A673 (cell line): ENCODE measurements at regions not wholly inside any gene's neighbourhood (a gene's known extent, or its start where the extent isn't known, plus 50 kb on each side); places are given as distances from the start of the nearest gene placed in this dataset.
"Not testable (repeated sequence)": the region's sequence is repeated elsewhere in the genome, so short reads cannot be mapped to it uniquely, and the experiment has no call there.

ENCODE experiments used
- BruUV-seq: library from RNA; stranded (reverse); fragments of 400-500 nt; replicated peaks from 2 replicates; lab custom pipeline; 2021; lab: Mats Ljungman, UMichigan
- CTCF ChIA-PET: fragments of 300-600 bp; sonication (Branson Sonifier 250); formaldehyde crosslinking; loops from one replicate; lab custom pipeline; 2022; ENCODE audit warnings: antibody characterized with exemption; lab: Charles Lee
- POLR2A ChIA-PET: fragments of 300-600 bp; sonication (Branson Sonifier 250); formaldehyde crosslinking; loops from one replicate; lab custom pipeline; 2022; ENCODE audit warnings: antibody characterized with exemption; ENCODE audit not compliant: low non-redundant PET; lab: Charles Lee
- DNase-seq: peaks from one replicate; pipeline ENCODE4 v3.0.0-alpha.2; 2015; ENCODE audit warnings: low spot score
- H3K27ac ChIP-seq: fragments of 200-600 bp; sonication (generic); 2 replicates; pipeline ENCODE4 v1.5.1; 2016; ENCODE audit warnings: mixed run types, low read depth, mild to moderate bottlenecking, mixed read lengths, antibody characterized with exemption, low read length; ENCODE audit not compliant: poor library complexity, severe bottlenecking
- H3K27me3 ChIP-seq: fragments of 200-600 bp; sonication (generic); replicated peaks from 2 replicates; pipeline ENCODE4 v1.6.1; 2017; ENCODE audit warnings: mixed run types, low read depth, mild to moderate bottlenecking, mixed read lengths, antibody characterized with exemption, low read length; ENCODE audit not compliant: insufficient read depth, poor library complexity
- H3K36me3 ChIP-seq: fragments of 200-600 bp; sonication (generic); 2 replicates; pipeline ENCODE4 v1.6.1; 2016; ENCODE audit warnings: mixed run types, mild to moderate bottlenecking, mixed read lengths, antibody characterized with exemption, low read length; ENCODE audit not compliant: insufficient read depth, poor library complexity, severe bottlenecking
- H3K4me1 ChIP-seq: fragments of 200-600 bp; sonication (generic); 2 replicates; pipeline ENCODE4 v1.6.1; 2017; ENCODE audit warnings: mixed run types, mild to moderate bottlenecking, mixed read lengths, antibody characterized with exemption, low read length; ENCODE audit not compliant: insufficient read depth, poor library complexity, severe bottlenecking
- H3K4me3 ChIP-seq: fragments of 200-600 bp; sonication (generic); 2 replicates; pipeline ENCODE4 v1.5.1; 2016; ENCODE audit warnings: low read depth, mixed run types, mild to moderate bottlenecking, mixed read lengths, low read length; ENCODE audit not compliant: poor library complexity, severe bottlenecking
- H3K9me3 ChIP-seq: fragments of 200-600 bp; sonication (generic); 2 replicates; pipeline ENCODE4 v1.6.1; 2016; ENCODE audit warnings: mixed run types, low read depth, mild to moderate bottlenecking, mixed read lengths, antibody characterized with exemption, low read length; ENCODE audit not compliant: poor library complexity, severe bottlenecking
- EZH2 ChIP-seq: fragments of 200-600 bp; sonication (generic); IDR thresholded peaks from 2 replicates; pipeline ENCODE4 v1.6.1; 2017; ENCODE audit warnings: borderline replicate concordance, low read depth, mild to moderate bottlenecking, mixed read lengths, antibody characterized with exemption, low read length; ENCODE audit not compliant: poor library complexity, severe bottlenecking
- intact Hi-C: fragments of 100-400 bp; cut with micrococcal nuclease; formaldehyde crosslinking; loops from one replicate; pipeline ENCODE4 v1.10.0; 2022; ENCODE audit not compliant: unreplicated experiment
- TF ChIP-seq, protein P1 (sequence below): fragments of 300-800, 200-600 bp; sonication (generic); conservative IDR thresholded peaks from 2 replicates; pipeline ENCODE4 v1.5.1; 2017; ENCODE audit warnings: low read depth, mild to moderate bottlenecking, antibody characterized with exemption, low read length, moderate library complexity, mixed read lengths

DNA sequence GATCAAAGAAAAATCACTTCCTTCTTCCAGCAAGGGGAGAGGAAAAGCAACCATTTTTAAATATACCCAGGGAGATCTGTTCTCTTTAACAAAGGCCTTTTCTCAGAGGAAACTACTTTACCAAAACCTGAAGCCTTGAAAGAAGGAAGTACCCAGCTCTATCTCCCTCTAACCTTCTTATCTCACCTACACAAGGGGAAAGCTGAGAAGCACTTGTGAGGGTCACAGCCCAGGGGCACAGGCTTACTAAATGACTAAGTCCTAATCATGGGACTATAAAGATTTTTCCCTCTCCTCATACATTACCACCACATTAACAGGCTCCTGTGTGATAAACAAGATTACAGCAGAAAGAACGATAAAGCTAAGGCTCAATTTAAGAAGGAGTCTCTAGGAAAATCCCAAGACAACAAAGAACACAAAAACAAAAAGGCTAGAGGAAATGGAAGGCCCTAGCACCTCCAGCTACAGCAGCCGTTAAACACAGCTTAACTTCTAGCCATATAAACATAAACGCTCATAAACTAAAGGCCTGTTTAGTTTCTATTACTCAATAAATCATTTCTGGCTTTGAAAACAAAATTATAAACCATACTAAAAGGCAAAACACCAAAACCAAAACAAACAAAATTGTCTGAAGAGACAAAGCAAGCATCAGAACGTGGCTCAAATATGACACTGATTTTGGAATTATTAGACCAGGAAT is 284.9 kb upstream of the ECI2 start:
- CTCF ChIA-PET = no interaction called here

DNA sequence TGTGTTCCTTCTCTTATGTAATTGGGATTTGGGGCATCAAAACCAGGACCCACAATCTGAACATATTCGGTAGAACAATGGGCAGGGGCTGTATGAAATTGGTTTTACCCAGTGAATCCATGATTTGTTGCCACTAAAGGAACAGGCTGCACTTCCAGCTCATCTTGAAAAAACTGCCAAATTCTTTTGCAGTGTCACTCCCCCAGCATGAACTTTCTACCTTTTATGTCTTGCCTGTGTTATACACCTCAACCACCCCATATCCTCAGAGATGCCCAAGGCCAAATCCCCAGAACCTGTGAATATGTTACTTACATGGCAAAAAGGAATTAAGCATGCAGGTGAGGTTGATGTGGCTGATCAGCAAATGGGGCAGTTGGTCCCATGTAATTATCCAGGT is 280.2 kb upstream of the ECI2 start:
- H3K27ac ChIP-seq = no peak overlapping the region
- TF ChIP-seq EZH2 = no peak
- TF ChIP-seq, protein P1, sequence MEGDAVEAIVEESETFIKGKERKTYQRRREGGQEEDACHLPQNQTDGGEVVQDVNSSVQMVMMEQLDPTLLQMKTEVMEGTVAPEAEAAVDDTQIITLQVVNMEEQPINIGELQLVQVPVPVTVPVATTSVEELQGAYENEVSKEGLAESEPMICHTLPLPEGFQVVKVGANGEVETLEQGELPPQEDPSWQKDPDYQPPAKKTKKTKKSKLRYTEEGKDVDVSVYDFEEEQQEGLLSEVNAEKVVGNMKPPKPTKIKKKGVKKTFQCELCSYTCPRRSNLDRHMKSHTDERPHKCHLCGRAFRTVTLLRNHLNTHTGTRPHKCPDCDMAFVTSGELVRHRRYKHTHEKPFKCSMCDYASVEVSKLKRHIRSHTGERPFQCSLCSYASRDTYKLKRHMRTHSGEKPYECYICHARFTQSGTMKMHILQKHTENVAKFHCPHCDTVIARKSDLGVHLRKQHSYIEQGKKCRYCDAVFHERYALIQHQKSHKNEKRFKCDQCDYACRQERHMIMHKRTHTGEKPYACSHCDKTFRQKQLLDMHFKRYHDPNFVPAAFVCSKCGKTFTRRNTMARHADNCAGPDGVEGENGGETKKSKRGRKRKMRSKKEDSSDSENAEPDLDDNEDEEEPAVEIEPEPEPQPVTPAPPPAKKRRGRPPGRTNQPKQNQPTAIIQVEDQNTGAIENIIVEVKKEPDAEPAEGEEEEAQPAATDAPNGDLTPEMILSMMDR = no peak
- POLR2A ChIA-PET = no interaction called here
- H3K4me1 ChIP-seq = no peaks in the 10 kb centered on the region
- H3K9me3 ChIP-seq = no peaks in the 10 kb centered on the region
- no peaks in the 10 kb centered on the region for H3K27me3 ChIP-seq
- no TSS peak for BruUV-seq
- intact Hi-C loops = no loop called here
- CTCF ChIA-PET = no interaction called here
- H3K4me3 ChIP-seq = no peak overlapping the region
- no peaks in the 10 kb centered on the region for H3K36me3 ChIP-seq
- no peak for DNase-seq

More for the DNA sequence above, 284.9 kb upstream of the ECI2 start:
- TF ChIP-seq EZH2 = no peak
- TF ChIP-seq, protein P1 = no peak
- H3K4me1 ChIP-seq = no peaks in the 10 kb centered on the region
- no TSS peak for BruUV-seq
- DNase-seq = no peak
- no peak overlapping the region for H3K4me3 ChIP-seq
- POLR2A ChIA-PET = no interaction called here
- intact Hi-C loops = no loop called here
- H3K27me3 ChIP-seq = no peaks in the 10 kb centered on the region
- no peak overlapping the region for H3K27ac ChIP-seq
- H3K36me3 ChIP-seq = no peaks in the 10 kb centered on the region
- H3K9me3 ChIP-seq = peaks cover 6% of the 10 kb centered on the region

DNA sequence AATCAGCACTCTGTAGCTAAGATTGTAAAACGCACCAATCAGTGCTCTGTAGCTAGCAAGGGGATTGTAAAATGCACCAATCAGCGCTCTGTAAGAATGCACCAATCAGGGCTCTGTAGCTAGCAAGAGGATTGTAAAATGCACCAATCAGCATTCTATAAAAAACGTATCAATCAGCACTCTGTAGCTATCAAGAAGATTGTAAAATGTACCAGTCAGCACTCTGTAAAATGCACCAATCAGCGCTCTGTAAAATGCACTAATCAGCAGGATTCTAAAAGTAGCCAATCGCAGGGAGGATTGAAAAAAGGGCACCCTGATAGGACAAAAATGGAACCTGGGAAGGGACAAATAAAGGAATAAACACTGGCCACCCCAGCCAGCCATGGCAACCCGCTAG is 278.7 kb upstream of the ECI2 start:
- H3K27me3 ChIP-seq, CTCF ChIA-PET, H3K36me3 ChIP-seq, POLR2A ChIA-PET, intact Hi-C loops, BruUV-seq, DNase-seq, H3K4me1 ChIP-seq, H3K27ac ChIP-seq, H3K4me3 ChIP-seq, H3K9me3 ChIP-seq: not testable (repeated sequence)

DNA sequence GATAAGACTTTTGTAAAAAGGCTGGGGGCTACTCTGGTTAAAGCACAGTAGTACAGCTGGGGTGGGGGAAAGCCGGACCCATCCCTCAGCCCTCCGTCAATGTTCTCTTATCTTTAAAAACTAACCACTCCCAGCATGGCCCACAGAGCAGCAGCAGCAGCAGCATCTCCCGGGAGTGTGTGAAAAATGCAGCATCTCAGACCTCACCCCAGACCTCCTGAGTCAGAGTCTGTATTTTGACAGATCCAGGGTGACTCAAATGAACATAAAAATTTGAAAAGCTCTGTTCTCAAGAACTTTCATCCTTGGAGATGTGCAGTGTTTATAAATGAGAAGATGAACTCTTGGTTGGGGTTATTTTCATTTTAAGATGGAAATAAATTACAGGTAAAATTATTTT is 277.7 kb upstream of the ECI2 start:
- TF ChIP-seq, protein P1 = no peak
- TF ChIP-seq EZH2 = no peak
- no TSS peak for BruUV-seq
- intact Hi-C loops = no loop called here
- ChIA-PET POLR2A (no interaction called here), CTCF (no interaction called here)
- H3K9me3 ChIP-seq = no peaks in the 10 kb centered on the region
- H3K4me1 ChIP-seq = no peaks in the 10 kb centered on the region
- no peak overlapping the region for H3K4me3 ChIP-seq
- H3K36me3 ChIP-seq = no peaks in the 10 kb centered on the region
- H3K27ac ChIP-seq = no peak overlapping the region
- no peak for DNase-seq
- H3K27me3 ChIP-seq = no peaks in the 10 kb centered on the region
